ENCODE measurements at regions not wholly inside any gene's neighbourhood (a gene's known extent, or its start where the extent isn't known, plus 50 kb on each side); places are given as distances from the start of the nearest gene placed in this dataset.
A peak's percentile ranks its signal among the peaks of the same experiment; 100 is the strongest.

DNA sequence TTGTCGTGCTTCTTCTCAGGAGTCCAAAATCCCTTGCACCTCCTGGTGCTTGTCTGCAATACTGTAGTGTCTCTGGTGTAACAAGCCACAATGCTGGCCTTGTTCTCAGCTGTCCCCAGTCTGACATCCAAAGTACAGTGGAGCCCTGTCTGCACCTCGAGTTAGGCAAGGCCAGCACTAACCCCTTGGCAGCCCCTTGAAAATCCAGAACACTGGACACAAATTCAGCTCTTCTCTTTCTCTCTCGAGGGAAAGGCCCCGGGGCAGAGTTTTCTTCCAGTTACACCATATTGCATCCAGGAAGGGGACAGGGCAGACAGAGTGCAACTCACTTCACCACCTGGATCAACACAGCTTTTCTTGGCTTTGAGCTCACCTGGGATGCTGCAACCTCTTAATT, 91.3 kb upstream of the ATP10A start:
- Mint-ChIP-seq H3K4me3 (no peak overlapping the region), H3K27me3 (ENCODE audit: low read depth) (peaks cover 10% of the 10 kb centered on the region), H3K27ac (no peak overlapping the region), H3K36me3 (ENCODE audit: insufficient read depth in 2 of 2) (peaks cover 2 to 6% of the 10 kb centered on the region in 2 donors), H3K9me3 (peaks cover 7 to 10% of the 10 kb centered on the region in 2 donors), H3K4me1 (ENCODE audit: low read depth) (no peaks in the 10 kb centered on the region)
- ATAC-seq (replicated peaks in 1 of 2), result no peak
- DNase-seq, result no peak

GRCh38 chr15:25950014-25950413, 86.9 kb upstream of the ATP10A start:
- Mint-ChIP-seq H3K4me3 (no peak overlapping the region), H3K27me3 (ENCODE audit: low read depth) (no peaks in the 10 kb centered on the region), H3K9me3 (peaks cover 7 to 10% of the 10 kb centered on the region in 2 donors), H3K36me3 (ENCODE audit: insufficient read depth in 2 of 2) (peaks cover 2 to 6% of the 10 kb centered on the region in 2 donors), H3K27ac (no peak overlapping the region), H3K4me1 (ENCODE audit: low read depth) (no peaks in the 10 kb centered on the region)
- ATAC-seq (replicated peaks in 1 of 2) (no peak), DNase-seq (no peak)

GRCh38 chr15:25947323-25948314, 84.5 kb upstream of the ATP10A start:
- H3K9me3 Mint-ChIP-seq, result peaks cover 3% of the 10 kb centered on the region in 2 donors
- H3K4me1 Mint-ChIP-seq (ENCODE audit: low read depth), result no peaks in the 10 kb centered on the region
- no peaks in the 10 kb centered on the region for H3K36me3 Mint-ChIP-seq (ENCODE audit: insufficient read depth in 2 of 2)
- ATAC-seq (replicated peaks in 1 of 2) (no peak), DNase-seq (no peak)
- no peak overlapping the region for H3K4me3 Mint-ChIP-seq
- no peaks in the 10 kb centered on the region for H3K27me3 Mint-ChIP-seq (ENCODE audit: low read depth)
- H3K27ac Mint-ChIP-seq, result no peak overlapping the region

DNA sequence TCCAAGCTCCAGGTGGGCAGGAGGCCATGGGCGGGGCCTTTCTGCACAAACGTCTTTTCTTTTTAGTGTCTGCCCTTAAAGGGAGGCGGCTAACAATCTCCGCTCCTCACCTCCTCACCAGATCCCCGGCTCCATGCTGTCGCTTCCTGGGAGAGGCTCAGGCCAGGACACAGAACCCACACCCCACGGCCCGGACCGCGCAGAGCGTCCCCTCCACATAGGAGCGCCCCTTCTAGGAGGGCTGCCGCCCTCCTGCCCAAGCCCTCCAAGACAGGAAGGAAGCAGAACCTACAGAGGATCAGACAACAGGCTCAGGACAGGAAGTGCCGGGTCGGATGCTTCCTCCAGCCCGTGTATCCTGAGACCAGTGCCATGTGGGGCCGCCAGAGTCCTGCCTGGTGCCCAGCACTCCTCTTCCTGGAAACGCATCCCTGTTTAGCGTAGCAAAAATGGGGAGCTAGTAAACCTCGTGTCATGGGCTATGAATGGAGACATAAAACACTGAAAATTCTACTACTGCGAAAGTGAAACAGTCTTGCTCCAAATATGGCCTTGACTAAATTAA, 83.2 kb upstream of the ATP10A start:
- no peaks in the 10 kb centered on the region for H3K4me1 Mint-ChIP-seq (ENCODE audit: low read depth)
- H3K36me3 Mint-ChIP-seq (ENCODE audit: insufficient read depth in 2 of 2), result no peaks in the 10 kb centered on the region
- no peak overlapping the region for H3K4me3 Mint-ChIP-seq
- ATAC-seq (replicated peaks in 1 of 2) (no peak), DNase-seq (no peak)
- no peak overlapping the region for H3K27ac Mint-ChIP-seq
- H3K27me3 Mint-ChIP-seq (ENCODE audit: low read depth), result no peaks in the 10 kb centered on the region
- no peaks in the 10 kb centered on the region for H3K9me3 Mint-ChIP-seq

GRCh38 chr15:25944386-25944785, 81.3 kb upstream of the ATP10A start:
- no peak overlapping the region for H3K4me3 Mint-ChIP-seq
- H3K9me3 Mint-ChIP-seq, result no peaks in the 10 kb centered on the region
- H3K27me3 Mint-ChIP-seq (ENCODE audit: low read depth), result no peaks in the 10 kb centered on the region
- H3K36me3 Mint-ChIP-seq (ENCODE audit: insufficient read depth in 2 of 2), result no peaks in the 10 kb centered on the region
- H3K4me1 Mint-ChIP-seq (ENCODE audit: low read depth), result no peaks in the 10 kb centered on the region
- ATAC-seq (replicated peaks in 1 of 2) (no peak), DNase-seq (no peak)
- no peak overlapping the region for H3K27ac Mint-ChIP-seq

DNA sequence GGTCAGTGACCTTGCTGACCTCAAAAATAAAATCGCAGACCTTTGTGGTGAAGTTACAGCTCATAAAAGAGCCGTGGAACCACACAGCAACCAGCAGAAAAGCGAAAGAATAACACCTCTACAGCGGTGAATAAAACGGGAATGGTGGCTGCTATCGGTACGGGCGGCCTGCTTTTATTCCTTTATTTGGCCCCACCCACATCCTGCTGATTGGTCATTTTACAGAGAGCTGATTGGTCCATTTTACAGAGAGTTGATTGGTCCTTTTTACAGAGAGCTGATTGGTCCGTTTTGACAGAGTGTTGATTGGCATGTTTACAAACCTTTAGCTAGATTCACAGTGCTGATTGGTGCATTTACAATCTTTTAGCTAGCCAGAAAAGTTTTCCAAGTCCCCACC, 80.7 kb upstream of the ATP10A start:
- DNase-seq (no peak), ATAC-seq (replicated peaks in 1 of 2) (no peak)
- no peaks in the 10 kb centered on the region for H3K27me3 Mint-ChIP-seq (ENCODE audit: low read depth)
- H3K27ac Mint-ChIP-seq, result no peak overlapping the region
- no peaks in the 10 kb centered on the region for H3K9me3 Mint-ChIP-seq
- H3K36me3 Mint-ChIP-seq (ENCODE audit: insufficient read depth in 2 of 2), result no peaks in the 10 kb centered on the region
- no peaks in the 10 kb centered on the region for H3K4me1 Mint-ChIP-seq (ENCODE audit: low read depth)
- no peak overlapping the region for H3K4me3 Mint-ChIP-seq

DNA sequence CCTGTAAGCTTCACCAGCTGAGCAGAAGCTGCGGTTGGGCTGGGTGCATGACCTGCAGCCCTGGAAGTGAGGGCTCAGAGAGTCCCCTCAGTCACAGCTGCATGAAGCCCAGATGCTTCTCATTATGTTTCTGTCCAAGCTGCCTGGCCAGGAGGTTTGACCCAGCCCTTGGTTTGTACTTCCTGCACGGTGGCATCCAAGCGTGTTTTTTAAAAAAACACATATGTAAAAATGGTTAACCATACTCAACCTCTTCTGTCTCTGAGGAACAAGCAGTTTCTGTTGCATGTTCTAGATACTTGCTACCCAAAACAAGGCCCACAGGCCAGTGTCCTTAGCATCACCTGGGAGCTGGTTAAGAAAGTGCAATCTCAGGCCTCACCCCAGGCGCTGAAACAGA, 76.0 kb upstream of the ATP10A start:
- no peak for ATAC-seq (replicated peaks in 1 of 2)
- H3K27ac Mint-ChIP-seq, result no peak overlapping the region
- H3K36me3 Mint-ChIP-seq (ENCODE audit: insufficient read depth in 2 of 2), result no peaks in the 10 kb centered on the region
- H3K27me3 Mint-ChIP-seq (ENCODE audit: low read depth), result no peaks in the 10 kb centered on the region
- peaks cover under 1% of the 10 kb centered on the region for H3K4me1 Mint-ChIP-seq (ENCODE audit: low read depth)
- H3K9me3 Mint-ChIP-seq, result no peaks in the 10 kb centered on the region
- no peak for DNase-seq
- no peak overlapping the region for H3K4me3 Mint-ChIP-seq

- no peak for DNase-seq
- Mint-ChIP-seq H3K27me3 (ENCODE audit: low read depth) (no peaks in the 10 kb centered on the region), H3K4me3 (no peak overlapping the region), H3K27ac (no peak overlapping the region), H3K9me3 (no peaks in the 10 kb centered on the region), H3K36me3 (ENCODE audit: insufficient read depth in 2 of 2) (no peaks in the 10 kb centered on the region), H3K4me1 (ENCODE audit: low read depth) (peaks cover 9% of the 10 kb centered on the region)
- no peak for ATAC-seq (replicated peaks in 1 of 2)
Observed at GRCh38 chr15:25937796-25938195, 74.7 kb upstream of the ATP10A start.

GRCh38 chr15:25936004-25936403, 72.9 kb upstream of the ATP10A start:
- Mint-ChIP-seq H3K36me3 (ENCODE audit: insufficient read depth in 2 of 2) (no peaks in the 10 kb centered on the region), H3K4me3 (no peak overlapping the region), H3K9me3 (no peaks in the 10 kb centered on the region), H3K27me3 (ENCODE audit: low read depth) (no peaks in the 10 kb centered on the region), H3K4me1 (ENCODE audit: low read depth) (peaks cover 9% of the 10 kb centered on the region), H3K27ac (no peak overlapping the region)
- DNase-seq, result no peak
- no peak for ATAC-seq (replicated peaks in 1 of 2)

DNA sequence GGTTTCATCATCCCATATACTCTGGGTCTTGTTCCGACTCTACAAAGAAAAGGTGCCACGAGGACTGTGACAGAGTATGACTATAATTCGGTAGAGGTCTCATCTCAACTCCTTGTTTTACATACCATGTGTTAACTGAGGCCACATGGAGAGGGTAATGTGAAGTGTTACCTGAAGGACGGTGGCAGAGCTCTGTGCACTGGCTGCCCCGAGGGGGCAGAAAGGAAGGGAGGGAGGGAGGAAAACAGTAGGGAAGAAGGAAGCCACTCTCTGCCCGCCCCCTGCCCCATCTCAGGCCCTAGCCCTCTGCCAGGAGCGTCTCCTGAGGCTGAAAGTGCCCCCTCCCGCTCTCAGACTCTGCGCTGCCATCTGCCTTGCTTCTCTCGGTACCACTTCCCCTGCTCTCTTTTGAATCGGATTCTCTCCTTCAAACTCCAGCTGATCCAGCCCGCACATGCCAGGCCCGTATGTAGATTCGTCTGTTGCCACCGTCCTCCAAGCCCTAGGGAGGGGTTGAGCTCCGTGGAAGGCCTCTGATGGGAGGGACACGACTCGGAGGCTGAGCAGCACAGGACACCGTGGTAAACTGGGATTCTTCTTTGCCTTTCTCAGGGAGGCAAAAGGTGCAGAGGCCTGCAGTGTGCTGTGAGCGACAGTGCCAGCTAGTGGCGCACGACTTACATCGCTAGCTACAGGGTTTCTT, 70.5 kb upstream of the ATP10A start:
- DNase-seq (peak; percentile 58 to 73), ATAC-seq (replicated peaks in 1 of 2) (peak; percentile 99)
- peaks cover 2 to 7% of the 10 kb centered on the region in 2 donors for H3K36me3 Mint-ChIP-seq (ENCODE audit: insufficient read depth in 2 of 2)
- H3K9me3 Mint-ChIP-seq, result peaks cover 0 to 11% of the 10 kb centered on the region in 2 donors
- peaks cover 9% of the 10 kb centered on the region for H3K4me1 Mint-ChIP-seq (ENCODE audit: low read depth)
- no peaks in the 10 kb centered on the region for H3K27me3 Mint-ChIP-seq (ENCODE audit: low read depth)
- H3K27ac Mint-ChIP-seq, result peak overlapping the region; percentile 82
- H3K4me3 Mint-ChIP-seq, result peak overlapping the region; percentile 85 to 88

- Mint-ChIP-seq H3K27me3 (ENCODE audit: low read depth) (no peaks in the 10 kb centered on the region), H3K27ac (no peak overlapping the region), H3K9me3 (peaks cover 0 to 11% of the 10 kb centered on the region in 2 donors), H3K36me3 (ENCODE audit: insufficient read depth in 2 of 2) (peaks cover 2 to 7% of the 10 kb centered on the region in 2 donors), H3K4me3 (no peak overlapping the region), H3K4me1 (ENCODE audit: low read depth) (peaks cover 9% of the 10 kb centered on the region)
- DNase-seq (no peak), ATAC-seq (replicated peaks in 1 of 2) (no peak)
Observed at GRCh38 chr15:25932696-25933095, 69.6 kb upstream of the ATP10A start.

DNA sequence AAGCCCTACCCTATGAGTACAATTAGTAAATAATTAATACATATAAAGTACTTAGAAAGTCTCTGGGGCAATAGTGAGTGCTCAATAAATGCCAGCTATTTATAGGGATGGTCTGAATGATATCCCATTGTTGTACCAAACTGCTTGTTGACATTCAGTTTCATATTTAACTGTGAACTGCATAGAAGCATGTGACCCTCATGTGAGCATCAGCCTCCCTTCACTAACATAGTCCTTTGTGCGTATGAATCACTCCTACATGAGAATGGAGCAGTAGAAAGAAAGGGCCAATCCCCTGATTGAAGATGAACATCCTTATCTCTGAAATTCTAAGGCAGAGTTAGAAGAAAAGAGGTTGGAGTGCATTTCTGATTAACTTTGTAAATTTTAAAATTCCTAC, 68.7 kb upstream of the ATP10A start:
- DNase-seq (no peak), ATAC-seq (replicated peaks in 1 of 2) (no peak)
- Mint-ChIP-seq H3K4me1 (ENCODE audit: low read depth) (peaks cover 9% of the 10 kb centered on the region), H3K27ac (no peak overlapping the region), H3K36me3 (ENCODE audit: insufficient read depth in 2 of 2) (peaks cover 2 to 7% of the 10 kb centered on the region in 2 donors), H3K27me3 (ENCODE audit: low read depth) (no peaks in the 10 kb centered on the region), H3K4me3 (no peak overlapping the region), H3K9me3 (peaks cover 0 to 11% of the 10 kb centered on the region in 2 donors)

DNA sequence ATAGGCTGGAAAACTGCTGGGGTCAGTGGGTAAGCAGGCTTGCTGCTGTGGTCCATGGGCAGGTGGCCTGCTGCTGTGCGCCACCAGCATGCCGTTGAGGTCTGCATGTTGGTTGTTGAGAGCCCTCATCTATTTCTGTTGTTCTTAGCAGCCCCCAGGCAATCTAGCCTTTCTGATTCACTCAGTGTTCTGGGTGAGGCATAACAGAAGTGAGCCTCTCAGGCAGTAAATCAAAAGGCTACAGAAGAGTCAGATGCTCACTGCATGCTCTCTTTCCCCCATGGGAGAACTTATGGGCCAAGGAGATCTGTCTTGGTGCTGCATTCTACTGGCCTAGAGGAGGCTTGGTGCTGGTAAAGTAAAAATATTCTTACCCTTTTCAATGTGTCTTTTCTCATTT, 67.8 kb upstream of the ATP10A start:
- no peak for DNase-seq
- Mint-ChIP-seq H3K9me3 (peaks cover 0 to 11% of the 10 kb centered on the region in 2 donors), H3K27ac (no peak overlapping the region), H3K27me3 (ENCODE audit: low read depth) (no peaks in the 10 kb centered on the region), H3K4me3 (no peak overlapping the region), H3K4me1 (ENCODE audit: low read depth) (peaks cover 9% of the 10 kb centered on the region), H3K36me3 (ENCODE audit: insufficient read depth in 2 of 2) (peaks cover 2 to 7% of the 10 kb centered on the region in 2 donors)
- ATAC-seq (replicated peaks in 1 of 2), result no peak
